Activated naive CD4-positive, alpha-beta T cell treated with anti-CD3 and anti-CD28 coated beads, Interleukin-2, amount 10 ng/mL, durations not matched to agents 7 days and 5 days (primary cell): ENCODE measurements at regions not wholly inside any gene's neighbourhood (a gene's known extent, or its start where the extent isn't known, plus 50 kb on each side); places are given as distances from the start of the nearest gene placed in this dataset.

Source experiments
- CTCF ChIA-PET: fragments of 350-600 bp; sonication (Branson Sonifier 250); formaldehyde crosslinking; loops from one replicate; lab custom pipeline; 2021; ENCODE audit warnings: antibody characterized with exemption; lab: Charles Lee
- DNase-seq: peaks from one replicate; pipeline ENCODE4 v3.0.0-alpha.2; 2020
- H3K27ac Mint-ChIP-seq: one replicate; pipeline ENCODE4 v1.8.0; 2021; ENCODE audit warnings: mild to moderate bottlenecking, moderate library complexity, mixed read lengths
- H3K27me3 Mint-ChIP-seq: one replicate; pipeline ENCODE4 v1.8.0; 2021; ENCODE audit warnings: mild to moderate bottlenecking, mixed read lengths
- H3K36me3 Mint-ChIP-seq: one replicate; pipeline ENCODE4 v1.8.0; 2021; ENCODE audit warnings: mixed read lengths
- H3K4me1 Mint-ChIP-seq: one replicate; pipeline ENCODE4 v1.8.0; 2021; ENCODE audit warnings: mixed read lengths
- H3K4me3 Mint-ChIP-seq: one replicate; pipeline ENCODE4 v1.8.0; 2021; ENCODE audit warnings: mild to moderate bottlenecking, moderate library complexity, mixed read lengths
- H3K9me3 Mint-ChIP-seq: one replicate; pipeline ENCODE4 v1.8.0; 2021; ENCODE audit warnings: mixed read lengths

DNA sequence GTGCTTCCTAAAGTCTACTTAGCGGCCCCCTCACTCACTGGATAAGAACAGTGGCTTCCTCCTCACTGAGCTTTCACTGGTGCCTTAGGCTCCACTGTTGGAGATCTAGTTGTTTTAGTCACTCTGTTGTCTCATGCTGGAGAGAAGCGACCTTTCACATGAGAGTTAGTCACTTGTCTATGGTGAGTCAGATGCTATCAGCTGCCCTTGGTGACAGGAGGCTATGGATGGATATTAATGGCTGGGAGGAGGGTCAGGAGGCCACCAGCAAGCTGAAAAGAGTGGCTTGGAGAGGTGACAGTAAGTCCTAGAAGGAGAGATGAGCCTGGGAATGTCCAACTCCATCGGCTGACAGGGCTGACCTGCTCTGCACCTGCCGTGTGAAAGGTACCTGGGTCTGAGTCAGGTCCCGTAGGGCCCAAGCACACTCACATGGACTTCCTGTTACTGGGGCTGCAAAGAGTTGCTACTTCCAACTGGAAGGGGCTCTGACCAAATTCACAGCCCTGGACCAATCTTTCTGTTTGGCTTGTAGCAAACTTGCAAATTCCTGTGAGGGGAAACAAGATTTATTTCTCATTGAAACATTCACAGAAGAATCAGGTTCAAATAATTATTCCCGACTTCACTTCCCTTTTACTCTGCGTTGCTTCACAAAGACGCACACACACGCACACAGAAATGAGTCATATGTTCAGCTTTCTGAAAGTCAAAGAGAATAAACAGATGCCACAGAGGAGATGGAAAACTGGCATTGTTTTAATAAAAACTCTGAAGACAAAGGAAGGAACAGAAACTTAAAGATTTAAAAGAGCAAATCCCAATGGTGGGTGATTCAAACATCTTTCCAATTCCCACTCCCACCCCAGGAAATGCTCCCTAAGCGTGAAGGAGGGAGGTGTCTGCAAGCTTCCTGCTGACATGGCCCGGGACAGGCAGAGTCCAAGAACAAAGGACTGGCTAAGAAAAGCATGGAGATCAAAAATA is 203.5 kb upstream of the TWIST2 start:
- Mint-ChIP-seq H3K9me3 (no peaks in the 10 kb centered on the region), H3K4me1 (no peaks in the 10 kb centered on the region), H3K4me3 (no peak overlapping the region), H3K36me3 (no peaks in the 10 kb centered on the region), H3K27me3 (peaks cover 8% of the 10 kb centered on the region), H3K27ac (no peak overlapping the region)
- DNase-seq, result no peak
- CTCF ChIA-PET, result no interaction called here

DNA sequence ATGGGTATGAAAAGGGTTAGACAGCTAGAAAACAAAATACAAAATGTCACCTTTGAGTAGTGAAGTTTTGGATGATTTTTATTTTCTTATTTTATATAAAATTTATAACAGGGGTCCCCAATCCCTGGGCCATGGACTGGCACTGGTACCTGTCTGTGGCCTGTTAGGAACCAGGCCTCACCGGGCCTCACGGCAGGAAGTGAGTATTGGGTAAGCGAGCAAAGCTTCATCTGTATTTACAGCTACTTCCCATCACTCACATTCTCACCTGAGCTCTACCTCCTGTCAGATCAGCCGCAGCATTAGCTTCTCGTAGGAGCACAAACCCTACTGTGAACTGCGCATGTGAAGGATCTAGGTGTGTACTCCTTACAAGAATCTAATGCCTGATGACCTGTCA is 202.8 kb upstream of the TWIST2 start:
- CTCF ChIA-PET, result no interaction called here
- no peaks in the 10 kb centered on the region for H3K36me3 Mint-ChIP-seq
- no peak overlapping the region for H3K4me3 Mint-ChIP-seq
- no peak for DNase-seq
- H3K9me3 Mint-ChIP-seq, result no peaks in the 10 kb centered on the region
- no peaks in the 10 kb centered on the region for H3K4me1 Mint-ChIP-seq
- H3K27me3 Mint-ChIP-seq, result peaks cover 8% of the 10 kb centered on the region
- no peak overlapping the region for H3K27ac Mint-ChIP-seq

GRCh38 chr2:238645716-238646115 is 202.2 kb upstream of the TWIST2 start:
- H3K27ac Mint-ChIP-seq, result no peak overlapping the region
- no peak for DNase-seq
- no peaks in the 10 kb centered on the region for H3K4me1 Mint-ChIP-seq
- H3K4me3 Mint-ChIP-seq, result no peak overlapping the region
- CTCF ChIA-PET, result no interaction called here
- H3K9me3 Mint-ChIP-seq, result no peaks in the 10 kb centered on the region
- peaks cover 8% of the 10 kb centered on the region for H3K27me3 Mint-ChIP-seq
- no peaks in the 10 kb centered on the region for H3K36me3 Mint-ChIP-seq

GRCh38 chr2:238646281-238646680 is 201.6 kb upstream of the TWIST2 start:
- CTCF ChIA-PET, result no interaction called here
- DNase-seq, result no peak
- Mint-ChIP-seq H3K9me3 (no peaks in the 10 kb centered on the region), H3K4me3 (no peak overlapping the region), H3K36me3 (no peaks in the 10 kb centered on the region), H3K27me3 (peaks cover 8% of the 10 kb centered on the region), H3K4me1 (no peaks in the 10 kb centered on the region), H3K27ac (no peak overlapping the region)

DNA sequence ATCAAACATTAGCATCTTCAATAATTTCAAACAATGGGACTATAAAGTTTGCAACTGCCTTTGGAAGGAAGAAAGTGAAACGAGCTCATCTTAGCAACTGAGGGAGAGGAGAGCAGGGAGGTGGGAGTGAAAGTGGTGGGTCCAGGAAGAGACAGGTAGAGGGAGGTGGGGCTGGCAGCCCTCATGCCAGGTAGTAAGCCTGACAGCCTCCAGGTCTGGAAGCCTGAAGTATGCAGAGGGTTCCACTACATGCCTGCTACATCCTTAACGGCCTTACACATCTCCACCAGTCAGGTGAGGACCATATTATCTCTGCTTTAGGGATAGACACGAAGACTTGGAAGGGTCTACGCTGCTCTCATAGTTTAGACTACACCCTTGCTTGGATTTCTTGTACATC is 201.1 kb upstream of the TWIST2 start:
- no peaks in the 10 kb centered on the region for H3K4me1 Mint-ChIP-seq
- no peak overlapping the region for H3K27ac Mint-ChIP-seq
- DNase-seq, result no peak
- CTCF ChIA-PET, result no interaction called here
- peaks cover 8% of the 10 kb centered on the region for H3K27me3 Mint-ChIP-seq
- no peak overlapping the region for H3K4me3 Mint-ChIP-seq
- no peaks in the 10 kb centered on the region for H3K9me3 Mint-ChIP-seq
- H3K36me3 Mint-ChIP-seq, result no peaks in the 10 kb centered on the region

- Mint-ChIP-seq H3K4me1 (no peaks in the 10 kb centered on the region), H3K9me3 (no peaks in the 10 kb centered on the region), H3K4me3 (no peak overlapping the region), H3K27ac (no peak overlapping the region), H3K36me3 (no peaks in the 10 kb centered on the region), H3K27me3 (peaks cover 11% of the 10 kb centered on the region)
- CTCF ChIA-PET, result no interaction called here
- DNase-seq, result no peak
These were observed 198.8 kb upstream of the TWIST2 start for GRCh38 chr2:238649123-238649522.

- no peaks in the 10 kb centered on the region for H3K9me3 Mint-ChIP-seq
- no peak for DNase-seq
- no peak overlapping the region for H3K27ac Mint-ChIP-seq
- H3K4me1 Mint-ChIP-seq, result no peaks in the 10 kb centered on the region
- no peak overlapping the region for H3K4me3 Mint-ChIP-seq
- H3K36me3 Mint-ChIP-seq, result no peaks in the 10 kb centered on the region
- CTCF ChIA-PET, result no interaction called here
- H3K27me3 Mint-ChIP-seq, result peaks cover 11% of the 10 kb centered on the region
These were observed 197.9 kb upstream of the TWIST2 start for GRCh38 chr2:238649936-238650518.

GRCh38 chr2:238650536-238650935 is 197.3 kb upstream of the TWIST2 start:
- no peak for DNase-seq
- Mint-ChIP-seq H3K27ac (no peak overlapping the region), H3K4me3 (no peak overlapping the region), H3K4me1 (no peaks in the 10 kb centered on the region), H3K36me3 (no peaks in the 10 kb centered on the region), H3K9me3 (no peaks in the 10 kb centered on the region), H3K27me3 (peaks cover 11% of the 10 kb centered on the region)
- CTCF ChIA-PET, result no interaction called here

- no peak overlapping the region for H3K4me3 Mint-ChIP-seq
- H3K36me3 Mint-ChIP-seq, result no peaks in the 10 kb centered on the region
- no peak for DNase-seq
- no peaks in the 10 kb centered on the region for H3K4me1 Mint-ChIP-seq
- H3K27ac Mint-ChIP-seq, result no peak overlapping the region
- CTCF ChIA-PET, result no interaction called here
- H3K27me3 Mint-ChIP-seq, result peaks cover 7% of the 10 kb centered on the region
- no peaks in the 10 kb centered on the region for H3K9me3 Mint-ChIP-seq
These were observed 196.4 kb upstream of the TWIST2 start for GRCh38 chr2:238651306-238652052.

GRCh38 chr2:238652053-238652770 is 195.7 kb upstream of the TWIST2 start:
- Mint-ChIP-seq H3K4me3 (no peak overlapping the region), H3K27me3 (peaks cover 10% of the 10 kb centered on the region), H3K36me3 (no peaks in the 10 kb centered on the region), H3K27ac (no peak overlapping the region), H3K9me3 (no peaks in the 10 kb centered on the region), H3K4me1 (no peaks in the 10 kb centered on the region)
- DNase-seq, result no peak
- CTCF ChIA-PET, result no interaction called here

DNA sequence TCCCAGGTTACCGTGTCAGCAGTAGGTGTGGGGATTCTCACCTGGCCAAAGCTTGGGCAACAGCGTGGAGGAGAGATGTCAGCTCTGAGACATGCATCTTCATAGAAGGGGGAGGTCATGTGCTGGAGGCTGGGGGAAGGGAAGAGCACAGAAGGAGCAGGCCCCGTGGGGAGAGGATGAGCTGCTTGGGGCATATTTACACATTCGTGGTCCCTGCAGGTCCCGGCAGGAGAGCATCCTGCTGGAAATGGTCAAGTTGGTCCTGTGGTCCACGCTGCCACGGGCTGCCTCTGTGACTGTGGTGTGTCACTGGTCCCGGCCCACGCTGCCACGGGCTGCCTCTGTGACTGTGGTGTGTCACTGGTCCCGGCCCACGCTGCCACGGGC is 195.1 kb upstream of the TWIST2 start:
- CTCF ChIA-PET, result no interaction called here
- DNase-seq, result no peak
- Mint-ChIP-seq H3K4me1 (no peaks in the 10 kb centered on the region), H3K4me3 (no peak overlapping the region), H3K9me3 (no peaks in the 10 kb centered on the region), H3K36me3 (no peaks in the 10 kb centered on the region), H3K27ac (no peak overlapping the region), H3K27me3 (peaks cover 13% of the 10 kb centered on the region)

DNA sequence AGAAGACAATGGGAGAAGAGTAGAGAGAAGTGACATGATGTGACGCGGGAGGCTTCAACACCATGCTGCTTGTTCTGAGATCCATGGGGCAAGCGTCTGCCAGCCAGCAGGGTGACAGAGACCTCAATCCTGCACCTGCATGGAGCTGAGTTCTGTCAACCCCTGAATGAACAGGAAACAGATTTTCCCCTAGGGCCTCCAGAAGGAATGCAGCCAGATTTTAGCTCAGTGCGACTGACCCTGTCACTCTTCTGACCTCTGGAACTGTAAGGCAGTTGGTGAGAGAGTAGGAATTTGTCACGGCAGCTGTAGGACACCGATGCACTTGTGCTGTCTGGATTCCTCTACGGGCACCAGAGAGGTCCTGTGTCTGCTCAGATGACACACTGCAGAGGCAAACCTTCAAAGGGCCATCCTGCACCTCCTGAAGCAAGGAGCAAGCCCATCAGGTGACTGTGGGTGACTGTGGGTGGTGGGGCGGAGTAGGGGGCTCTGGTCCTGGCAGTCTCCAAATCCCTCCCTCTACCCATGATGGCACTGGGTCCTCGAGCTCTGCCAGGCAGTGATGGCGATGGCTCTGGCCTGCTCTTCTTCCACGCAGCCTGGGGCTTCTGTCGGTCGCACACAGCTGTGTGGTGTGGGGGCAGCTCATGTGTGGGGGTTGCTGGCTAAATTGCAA is 194.3 kb upstream of the TWIST2 start:
- Mint-ChIP-seq H3K36me3 (no peaks in the 10 kb centered on the region), H3K4me3 (no peak overlapping the region), H3K27ac (no peak overlapping the region), H3K4me1 (no peaks in the 10 kb centered on the region), H3K27me3 (peaks cover 12% of the 10 kb centered on the region), H3K9me3 (no peaks in the 10 kb centered on the region)
- CTCF ChIA-PET, result no interaction called here
- no peak for DNase-seq

DNA sequence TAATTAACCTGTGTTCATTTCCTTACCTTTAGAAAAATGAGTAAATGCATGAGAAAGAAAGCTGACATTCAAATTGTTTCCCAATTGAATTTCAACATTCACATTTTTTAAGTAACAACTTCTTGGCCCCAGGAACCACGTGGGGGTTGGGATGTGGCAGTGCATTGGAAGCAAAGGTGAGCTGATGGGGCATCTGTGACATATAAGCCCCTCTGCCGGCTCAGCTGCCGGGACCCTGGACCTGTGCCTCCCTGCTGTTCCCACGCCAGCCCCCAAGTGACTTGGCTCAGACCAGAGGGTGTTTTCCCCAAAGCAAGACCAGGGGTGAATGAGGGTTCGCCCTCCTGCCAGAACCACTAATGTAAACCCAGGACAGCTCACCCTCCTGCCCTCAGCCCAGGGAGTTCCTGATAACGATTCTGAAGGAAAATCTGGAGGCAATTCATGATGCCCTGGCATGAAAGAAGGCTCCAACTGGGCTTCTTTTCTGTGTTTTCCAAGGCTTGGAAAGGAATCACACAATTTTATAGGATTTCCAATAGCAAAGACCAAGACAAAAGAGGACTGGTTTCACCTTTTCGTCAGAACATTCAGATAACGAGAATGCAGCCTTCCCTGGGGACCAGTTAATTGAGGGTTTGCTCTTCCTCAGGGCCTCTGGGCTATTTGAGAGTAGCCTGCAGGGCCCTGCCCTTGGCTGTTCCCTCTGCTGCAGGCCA is 193.2 kb upstream of the TWIST2 start:
- Mint-ChIP-seq H3K4me3 (no peak overlapping the region), H3K27ac (no peak overlapping the region), H3K36me3 (no peaks in the 10 kb centered on the region), H3K27me3 (peaks cover 11% of the 10 kb centered on the region), H3K9me3 (no peaks in the 10 kb centered on the region), H3K4me1 (no peaks in the 10 kb centered on the region)
- DNase-seq, result no peak
- CTCF ChIA-PET, result no interaction called here
